NT2/D1 (cell line): ENCODE measurements at regions not wholly inside any gene's neighbourhood (a gene's known extent, or its start where the extent isn't known, plus 50 kb on each side); places are given as distances from the start of the nearest gene placed in this dataset.

Experiments used
- SUZ12 ChIP-seq: IDR thresholded peaks from 2 replicates; pipeline ENCODE4 v1.6.1; 2011; ENCODE audit not compliant: insufficient read length, insufficient read depth; ENCODE audit errors: extremely low read depth
- YY1 ChIP-seq: IDR thresholded peaks from 2 replicates; pipeline ENCODE4 v1.6.1; 2011; ENCODE audit not compliant: insufficient read length, insufficient read depth
- ZNF274 ChIP-seq: IDR thresholded peaks from 2 replicates; pipeline ENCODE4 v1.6.1; 2011; ENCODE audit warnings: mild to moderate bottlenecking, low read depth, low read length

GRCh38 chr6:156017838-156018237 lies 562.2 kb upstream of the NOX3 start:
- TF ChIP-seq SUZ12 (no peak), ZNF274 (no peak), YY1 (no peak)
